H1 (cell line): ENCODE measurements at regions not wholly inside any gene's neighbourhood (a gene's known extent, or its start where the extent isn't known, plus 50 kb on each side); places are given as distances from the start of the nearest gene placed in this dataset.

Source experiments
- CTCF ChIA-PET: fragments of 300-600 bp; sonication (Branson Sonifier 250); formaldehyde crosslinking; loops from one replicate; lab custom pipeline; 2021; ENCODE audit not compliant: partially characterized antibody; lab: Charles Lee
- POLR2A ChIA-PET: fragments of 300-600 bp; sonication (Branson Sonifier 250); formaldehyde crosslinking; loops from one replicate; lab custom pipeline; 2021; ENCODE audit warnings: inconsistent platforms; ENCODE audit not compliant: partially characterized antibody; lab: Charles Lee
- DNase-seq, 2 experiments: peaks; one replicate each; pipeline versions ENCODE4 v3.0.0 to v3.0.0-alpha.2; 2010 to 2022; ENCODE audit warnings: low spot score in 2 of 2, low read depth in 1 of 2, mixed read lengths in 1 of 2
- FAIRE-seq: peaks from 2 replicates; lab custom pipeline; 2011; peaks lifted over from hg19 to GRCh38; lab: Jason Lieb, UNC
- H2AFZ ChIP-seq: 2 replicates; pipeline ENCODE4 v1.8.1; 2012; ENCODE audit warnings: low read length, inconsistent platforms
- H2AK5ac ChIP-seq: 2 replicates; pipeline ENCODE4 v1.6.1; 2013; ENCODE audit warnings: low read depth, low read length
- H2BK120ac ChIP-seq: replicated peaks from 2 replicates; pipeline ENCODE3; 2013; ENCODE audit warnings: low read depth, low read length, inconsistent platforms
- H2BK12ac ChIP-seq: 2 replicates; pipeline ENCODE4 v1.6.1; 2013; ENCODE audit warnings: low read depth, low read length
- H2BK15ac ChIP-seq: 2 replicates; pipeline ENCODE4 v1.6.1; 2013; ENCODE audit warnings: low read length
- H2BK20ac ChIP-seq: 2 replicates; pipeline ENCODE4 v1.6.1; 2013; ENCODE audit warnings: low read length
- H2BK5ac ChIP-seq: 2 replicates; pipeline ENCODE4 v1.6.1; 2013; ENCODE audit warnings: low read depth, low read length
- H3K14ac ChIP-seq: 2 replicates; pipeline ENCODE4 v1.6.1; 2013; ENCODE audit warnings: inconsistent platforms; ENCODE audit not compliant: insufficient read length
- H3K18ac ChIP-seq: 2 replicates; pipeline ENCODE4 v1.6.1; 2013; ENCODE audit warnings: low read length; ENCODE audit errors: extremely low read depth
- H3K23ac ChIP-seq: 2 replicates; pipeline ENCODE4 v1.6.1; 2013; ENCODE audit warnings: inconsistent platforms; ENCODE audit not compliant: insufficient read length
- H3K23me2 ChIP-seq: 2 replicates; pipeline ENCODE4 v1.6.1; 2013; ENCODE audit warnings: low read depth, low read length
- H3K27ac ChIP-seq: 2 replicates; pipeline ENCODE4 v1.6.1; 2011; ENCODE audit warnings: low read depth, low read length, inconsistent platforms
- H3K27me3 ChIP-seq, 4 experiments: replicated peaks in 1 of 4; 1 replicate in 1 of 4; 2 replicates in 3 of 4; pipeline versions ENCODE4 v1.6.1 to v1.8.1; 2011 to 2013; ENCODE audit warnings: low read length in 3 of 4, mild to moderate bottlenecking in 3 of 4, inconsistent platforms in 2 of 4, mixed read lengths in 2 of 4, moderate library complexity in 1 of 4; ENCODE audit not compliant: control insufficient read depth in 3 of 4, insufficient read depth in 3 of 4; ENCODE audit errors: extremely low read depth in 1 of 4
- H3K36me3 ChIP-seq, 4 experiments: 2 replicates each; pipeline versions ENCODE4 v1.6.1 to v1.8.1; 2011 to 2013; ENCODE audit warnings: mild to moderate bottlenecking in 4 of 4, low read length in 3 of 4, moderate library complexity in 2 of 4, control low read depth in 1 of 4, inconsistent platforms in 1 of 4; ENCODE audit not compliant: insufficient read depth in 4 of 4, control insufficient read depth in 2 of 4
- H3K4ac ChIP-seq: replicated peaks from 2 replicates; pipeline ENCODE3; 2013; ENCODE audit warnings: low read length, low read depth, mixed read lengths, inconsistent platforms; ENCODE audit not compliant: insufficient read length
- H3K4me1 ChIP-seq, 4 experiments: replicated peaks in 1 of 4; 1 replicate in 1 of 4; 2 replicates in 3 of 4; pipeline versions ENCODE4 v1.6.1 to v1.8.1; 2011 to 2013; ENCODE audit warnings: low read length in 3 of 4, inconsistent platforms in 2 of 4, mixed read lengths in 1 of 4; ENCODE audit not compliant: insufficient read depth in 4 of 4, control insufficient read depth in 3 of 4
- H3K4me2 ChIP-seq, 2 experiments: 2 replicates each; pipeline versions ENCODE4 v1.6.1 to v1.8.1; 2011 to 2013; ENCODE audit warnings: low read depth in 2 of 2, low read length in 2 of 2, control low read depth in 1 of 2, inconsistent platforms in 1 of 2, mild to moderate bottlenecking in 1 of 2; ENCODE audit not compliant: insufficient read depth in 1 of 2
- H3K4me3 ChIP-seq, 4 experiments: fragments of 200-600, 300-600 bp in 1 of 4; sonication (generic), shearing (Covaris generic), sonication (Bioruptor Twin) in 1 of 4; 2 replicates each; pipeline versions ENCODE4 v1.5.1 to v1.8.1; 2011 to 2016; ENCODE audit warnings: low read length in 4 of 4, low read depth in 3 of 4, control low read depth in 2 of 4, inconsistent platforms in 2 of 4, mild to moderate bottlenecking in 2 of 4, mixed read lengths in 1 of 4, moderate library complexity in 1 of 4; ENCODE audit not compliant: insufficient read depth in 2 of 4; ENCODE audit errors: extremely low read depth in 1 of 4
- H3K56ac ChIP-seq: replicated peaks from 2 replicates; pipeline ENCODE3; 2013; ENCODE audit warnings: low read depth, mild to moderate bottlenecking, mixed read lengths, low read length, inconsistent platforms; ENCODE audit not compliant: insufficient read length
- H3K79me1 ChIP-seq: 2 replicates; pipeline ENCODE4 v1.6.1; 2013; ENCODE audit warnings: low read depth, low read length, control low read depth
- H3K79me2 ChIP-seq, 2 experiments: 2 replicates each; pipeline versions ENCODE4 v1.6.1 to v1.8.1; 2012 to 2013; ENCODE audit warnings: low read length in 2 of 2, mild to moderate bottlenecking in 2 of 2, inconsistent platforms in 1 of 2; ENCODE audit not compliant: insufficient read depth in 2 of 2, control insufficient read depth in 1 of 2
- H3K9ac ChIP-seq, 4 experiments: replicated peaks in 1 of 4; 1 replicate in 1 of 4; 2 replicates in 3 of 4; pipeline versions ENCODE4 v1.6.1 to v1.8.1; 2011 to 2013; ENCODE audit warnings: low read depth in 3 of 4, low read length in 3 of 4, control low read depth in 2 of 4, mild to moderate bottlenecking in 2 of 4, moderate library complexity in 2 of 4, inconsistent platforms in 1 of 4; ENCODE audit errors: extremely low read depth in 1 of 4
- H3K9me3 ChIP-seq, 2 experiments: 2 replicates each; pipeline versions ENCODE4 v1.6.1 to v1.8.1; 2012 to 2013; ENCODE audit warnings: mild to moderate bottlenecking in 2 of 2, moderate library complexity in 2 of 2, control low read depth in 1 of 2, inconsistent platforms in 1 of 2, low read depth in 1 of 2, low read length in 1 of 2, mixed read lengths in 1 of 2; ENCODE audit not compliant: insufficient read depth in 2 of 2
- H4K20me1 ChIP-seq, 2 experiments: replicated peaks in 1 of 2; 2 replicates each; pipeline versions ENCODE3 to v1.8.1; 2011 to 2013; ENCODE audit warnings: inconsistent platforms in 2 of 2, low read length in 2 of 2, mild to moderate bottlenecking in 1 of 2; ENCODE audit not compliant: insufficient read depth in 2 of 2, control insufficient read depth in 1 of 2
- H4K5ac ChIP-seq: 2 replicates; pipeline ENCODE4 v1.6.1; 2013; ENCODE audit warnings: low read length, low read depth, mixed read lengths, inconsistent platforms; ENCODE audit not compliant: insufficient read length
- H4K8ac ChIP-seq: 2 replicates; pipeline ENCODE4 v1.8.0; 2013; ENCODE audit warnings: mild to moderate bottlenecking, moderate library complexity, low read length, inconsistent platforms; ENCODE audit not compliant: insufficient read depth; ENCODE audit errors: extremely low read depth
- H4K91ac ChIP-seq: replicated peaks from 2 replicates; pipeline ENCODE3; 2013; ENCODE audit warnings: low read length, mixed read lengths, inconsistent platforms; ENCODE audit not compliant: insufficient read length
- ASH2L ChIP-seq: fragments of 200-600, 300-600 bp; sonication (generic); IDR thresholded peaks from one replicate; pipeline ENCODE4 v1.7.1; 2017; ENCODE audit warnings: low read length
- BACH1 ChIP-seq: IDR thresholded peaks from 2 replicates; pipeline ENCODE4 v1.6.1; 2012; ENCODE audit warnings: low read length, improper control_type of control experiment
- CEBPB ChIP-seq: IDR thresholded peaks from 2 replicates; pipeline ENCODE4 v1.6.1; 2012; ENCODE audit warnings: low read depth, low read length
- CHD1 ChIP-seq: IDR thresholded peaks from 2 replicates; pipeline ENCODE4 v1.6.1; 2012; ENCODE audit warnings: low read depth, low read length, improper control_type of control experiment
- FOSL1 ChIP-seq: IDR thresholded peaks from 2 replicates; pipeline ENCODE4 v1.6.1; 2011; ENCODE audit warnings: mild to moderate bottlenecking, low read depth, low read length, moderate library complexity; ENCODE audit not compliant: insufficient read depth
- GTF2F1 ChIP-seq: IDR thresholded peaks from 2 replicates; pipeline ENCODE4 v1.6.1; 2012; ENCODE audit warnings: low read depth, low read length, improper control_type of control experiment, borderline replicate concordance
- HDAC6 ChIP-seq: IDR thresholded peaks from one replicate; pipeline ENCODE4 v1.7.1; 2012; ENCODE audit warnings: low read depth, mild to moderate bottlenecking, inconsistent platforms, low read length, moderate library complexity
- PHF8 ChIP-seq: fragments of 200-600 bp; sonication (generic); conservative IDR thresholded peaks from 2 replicates; pipeline ENCODE4 v1.7.1; 2012; ENCODE audit warnings: low read depth, mild to moderate bottlenecking, inconsistent platforms, low read length, moderate library complexity
- RFX5 ChIP-seq: IDR thresholded peaks from 2 replicates; pipeline ENCODE4 v1.6.1; 2011; ENCODE audit warnings: low read depth, low read length, improper control_type of control experiment, borderline replicate concordance
- RXRA ChIP-seq: IDR thresholded peaks from 2 replicates; pipeline ENCODE4 v1.6.1; 2011; ENCODE audit warnings: low read depth, mild to moderate bottlenecking, low read length, moderate library complexity; ENCODE audit not compliant: insufficient read depth
- SIN3A ChIP-seq, 2 experiments: IDR thresholded peaks in 1 of 2; conservative IDR thresholded peaks in 1 of 2; 2 replicates each; pipeline ENCODE4 v1.6.1; 2011 to 2012; ENCODE audit warnings: low read length in 2 of 2, improper control_type of control experiment in 1 of 2, low read depth in 1 of 2, mild to moderate bottlenecking in 1 of 2
- SP4 ChIP-seq: IDR thresholded peaks from 2 replicates; pipeline ENCODE4 v1.6.1; 2012; ENCODE audit warnings: low read length, inconsistent platforms
- SUZ12 ChIP-seq: fragments of 200-600 bp; sonication (generic); IDR thresholded peaks from 2 replicates; pipeline ENCODE4 v1.6.1; 2012; ENCODE audit warnings: mild to moderate bottlenecking, inconsistent platforms, low read length, moderate library complexity, mixed read lengths
- TAF7 ChIP-seq: optimal IDR thresholded peaks from 2 replicates; pipeline ENCODE3; 2011; ENCODE audit warnings: low read depth, mild to moderate bottlenecking, inconsistent platforms, low read length, moderate library complexity, borderline replicate concordance
- TBP ChIP-seq: IDR thresholded peaks from 2 replicates; pipeline ENCODE4 v1.6.1; 2011; ENCODE audit warnings: low read depth, low read length, improper control_type of control experiment
- WGBS, 2 experiments: shearing (Covaris generic) in 1 of 2; methylation state at CpG; one replicate each; pipeline versions ENCODE4 v1.1.6 to v1.1.7; 2013 to 2015; ENCODE audit warnings: low lambda C conversion rate in 2 of 2, mixed read lengths in 2 of 2, inconsistent platforms in 1 of 2, low coverage in 1 of 2, missing lambda C conversion rate in 1 of 2; ENCODE audit not compliant: insufficient replicate concordance in 2 of 2, insufficient coverage in 1 of 2, insufficient read length in 1 of 2; ENCODE audit errors: extremely low coverage in 1 of 2, missing lambda C conversion rate in 1 of 2; 5-methylcytosine and 5-hydroxymethylcytosine counted together

DNA sequence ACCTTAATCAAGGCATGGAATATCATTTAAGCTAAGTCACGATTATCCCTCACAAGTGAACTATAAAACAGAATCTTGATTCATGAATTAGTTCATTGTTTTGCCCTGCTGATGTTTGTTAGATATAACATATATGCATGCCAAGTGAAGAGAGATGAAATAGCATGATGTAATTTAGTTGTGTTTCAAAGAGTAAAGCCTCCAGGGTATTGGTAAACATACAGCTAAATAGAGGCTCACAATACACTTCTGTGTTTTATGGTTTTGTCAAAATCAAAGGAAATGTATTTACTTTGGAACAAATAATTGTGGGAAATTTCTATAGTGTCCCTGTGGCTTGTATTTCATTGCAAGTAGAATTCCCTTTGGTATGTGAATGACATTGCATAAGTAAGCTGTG lies 69.0 kb upstream of the LEF1 start:
- 79% methylated on average over 1 of the region's 1 CpG; no CpG with 5 or more reads in 1 of the 2 experiments for WGBS, 2 experiments
- H4K91ac ChIP-seq: no peak overlapping the region

More for the DNA sequence above, 69.0 kb upstream of the LEF1 start:
- Histone ChIP-seq H2AFZ (no peak overlapping the region), H3K79me1 (no peaks in the 10 kb centered on the region), H3K4me2 (no peak overlapping the region), H4K20me1 (no peaks in the 10 kb centered on the region), H2BK15ac (no peak overlapping the region), H3K4ac (no peak overlapping the region), H3K27ac (no peak overlapping the region), H3K27me3 (no peaks in the 10 kb centered on the region; a peak in 1 of 7 replicates), H3K23me2 (no peaks in the 10 kb centered on the region), H2BK120ac (no peak overlapping the region), H3K18ac (no peak overlapping the region), H4K8ac (no peak overlapping the region), H3K79me2 (no peaks in the 10 kb centered on the region), H3K9me3 (no peaks in the 10 kb centered on the region), H3K4me1 (no peaks in the 10 kb centered on the region), H4K5ac (no peak overlapping the region), H2BK5ac (no peak overlapping the region), H2BK20ac (no peak overlapping the region), H2AK5ac (no peak overlapping the region), H3K14ac (no peak overlapping the region), H3K23ac (no peak overlapping the region), H3K4me3 (no peak overlapping the region), H3K36me3 (no peaks in the 10 kb centered on the region), H3K9ac (no peak overlapping the region), H3K56ac (no peak overlapping the region), H2BK12ac (no peak overlapping the region)
- TF ChIP-seq TBP (no peak), ASH2L (no peak), GTF2F1 (no peak), FOSL1 (no peak), CEBPB (no peak), TAF7 (no peak), CHD1 (no peak), PHF8 (no peak), SIN3A (conservative IDR thresholded peaks at IDR 0.05 in 1 of 2, IDR thresholded peaks at IDR 0.05 in 1 of 2; ENCODE audit: low read depth in 1 of 2, low read length in 2 of 2) (no peak), BACH1 (no peak), RXRA (no peak), HDAC6 (no peak), RFX5 (no peak), SP4 (no peak), SUZ12 (no peak)
- DNase-seq: no peak
- CTCF ChIA-PET: interaction anchor here (1.5 kb wide), 1 partner anchor 9 kb away, joined by 5 read pairs; no protein-coding TSS in a partner anchor
- FAIRE-seq: no peak
- POLR2A ChIA-PET: no interaction called here
